Left kidney (tissue), 1 donor: ENCODE measurements at regions not wholly inside any gene's neighbourhood (a gene's known extent, or its start where the extent isn't known, plus 50 kb on each side); places are given as distances from the start of the nearest gene placed in this dataset.
"Not testable (repeated sequence)": the region's sequence is repeated elsewhere in the genome, so short reads cannot be mapped to it uniquely, and the experiment has no call there.

Source experiments
- DNase-seq: peaks from one replicate; pipeline ENCODE4 v3.0.0-alpha.2; 2013

DNA sequence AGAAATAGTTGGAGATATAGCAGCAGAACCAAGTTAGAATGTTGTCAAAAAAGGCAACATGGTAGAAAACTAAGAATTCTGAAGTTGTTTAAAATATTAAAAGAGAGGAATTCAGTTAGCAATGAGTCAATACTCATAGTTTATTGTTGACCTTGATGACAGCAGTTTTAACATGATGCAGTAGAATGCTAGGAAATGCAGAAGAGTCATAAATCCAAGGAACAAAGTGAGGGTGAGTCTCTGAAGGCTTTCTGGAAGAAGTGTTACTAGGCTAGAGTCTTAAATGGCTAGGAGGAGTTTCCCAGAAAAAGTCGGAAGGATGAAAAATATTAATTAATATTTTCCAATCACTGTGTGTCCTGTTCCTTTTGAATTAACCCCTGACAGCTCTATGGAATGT lies 807.3 kb downstream of the TSN start:
- DNase-seq: no peak

DNA sequence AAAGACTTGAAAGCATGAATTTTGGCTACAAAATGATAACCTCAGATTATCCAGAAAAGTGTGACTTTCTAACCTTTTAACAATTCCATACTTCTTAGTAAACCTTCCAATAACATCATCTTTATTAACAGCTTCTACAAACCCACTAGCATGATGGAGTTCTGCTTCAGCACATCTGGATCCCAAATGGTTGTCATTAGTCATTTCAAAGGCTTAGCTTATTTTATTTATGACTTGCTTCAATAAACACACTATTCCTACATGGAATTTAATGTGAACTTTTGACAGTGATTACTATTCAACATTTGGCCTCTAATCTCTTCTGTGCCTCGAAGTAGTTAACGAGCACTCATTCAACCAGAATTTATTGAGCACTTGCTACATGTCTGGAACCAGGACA lies 808.3 kb downstream of the TSN start:
- no peak for DNase-seq

DNA sequence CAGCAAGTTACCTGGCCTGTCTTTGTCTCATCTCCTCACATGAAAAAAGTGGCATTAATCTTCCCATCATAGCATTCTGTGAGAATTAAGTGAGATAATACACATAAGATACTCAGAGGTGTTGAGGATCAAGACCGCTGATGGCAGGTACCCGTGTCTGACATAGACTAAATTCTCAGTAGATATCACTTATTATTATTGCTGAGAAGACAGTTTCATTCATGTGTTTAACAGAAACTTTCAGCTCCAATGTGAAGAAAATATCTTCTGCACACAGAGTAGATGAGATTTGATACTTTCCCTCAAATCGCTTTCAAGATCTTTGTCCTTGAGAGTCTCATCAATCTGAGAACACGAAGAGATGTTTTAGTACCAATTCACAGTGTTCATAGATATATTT lies 809.4 kb downstream of the TSN start:
- DNase-seq: no peak

DNA sequence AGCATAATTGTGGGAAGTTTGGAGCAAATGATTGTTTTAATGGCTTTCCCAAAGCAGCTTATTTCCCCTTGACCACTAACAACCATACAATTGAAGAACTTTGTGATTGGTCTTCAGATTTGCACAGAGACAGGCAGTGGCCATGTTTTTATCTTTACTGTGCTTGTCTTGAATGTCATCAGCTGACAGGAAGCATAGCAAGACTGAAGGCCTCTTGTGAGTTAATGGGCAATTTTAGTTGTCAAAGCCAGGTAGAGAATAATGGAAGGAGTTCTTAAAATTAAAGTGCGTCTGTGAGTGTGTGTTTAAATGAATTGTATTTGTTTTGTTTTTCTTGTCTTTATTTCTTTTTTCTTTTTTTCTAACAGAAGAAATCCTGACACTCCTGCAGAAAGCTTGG lies 809.9 kb downstream of the TSN start:
- no peak for DNase-seq

DNA sequence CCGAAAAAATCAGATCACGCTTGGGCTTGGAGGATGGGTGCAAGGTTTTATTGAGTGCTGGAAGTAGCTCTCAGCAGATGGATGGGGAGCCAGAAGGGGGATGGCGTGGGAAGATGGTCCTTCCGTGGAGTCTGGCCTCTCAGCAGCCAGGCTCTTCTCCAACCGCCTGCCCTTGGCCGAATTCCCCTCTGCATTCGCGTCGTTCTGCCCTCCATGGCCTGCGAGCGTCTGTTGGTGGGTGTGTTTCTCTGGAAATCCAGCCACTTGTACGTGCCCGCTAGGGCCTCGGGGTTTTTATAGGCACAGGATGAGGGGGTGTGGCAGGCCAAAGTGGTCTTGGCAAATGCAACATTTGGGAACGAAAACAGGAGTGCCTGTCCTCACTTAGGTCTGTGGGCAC lies 815.2 kb downstream of the TSN start:
- DNase-seq: no peak

DNA sequence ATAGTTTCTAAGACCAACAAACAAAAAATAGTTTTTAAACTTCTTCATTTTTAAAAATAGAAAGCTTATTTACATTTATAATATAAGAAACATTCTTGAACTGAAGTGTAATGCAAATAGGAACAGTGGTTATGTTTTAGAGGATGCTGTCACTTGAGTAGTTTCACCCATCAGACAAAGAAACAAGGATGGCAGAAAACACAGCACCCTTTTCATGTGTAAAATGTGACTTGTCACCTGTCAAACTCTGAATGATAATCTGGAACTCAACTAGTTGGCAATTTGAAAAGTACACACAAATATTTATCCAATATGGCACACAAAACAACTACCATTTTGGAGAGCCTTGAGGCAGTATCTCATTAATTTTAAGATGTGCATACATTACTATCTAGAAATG lies 816.0 kb downstream of the TSN start:
- not testable (repeated sequence) for DNase-seq

DNA sequence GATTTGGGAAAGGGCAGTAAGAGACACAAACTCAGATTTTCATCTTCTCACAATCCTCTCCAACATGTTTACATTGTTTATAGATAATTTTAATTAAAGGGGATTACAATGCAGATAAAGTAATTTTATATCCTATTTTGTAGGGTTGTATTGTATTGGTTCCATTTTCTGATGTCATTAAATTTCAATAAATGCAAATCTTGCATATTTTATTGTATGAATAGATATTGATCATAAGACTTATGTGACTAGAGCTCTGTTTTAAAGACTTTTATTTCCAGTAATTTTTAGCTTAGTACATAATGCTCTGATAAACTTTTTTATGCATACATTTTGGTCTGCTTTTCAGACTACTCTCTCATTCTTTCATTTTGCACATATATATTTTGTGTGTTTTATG lies 819.6 kb downstream of the TSN start:
- DNase-seq: no peak

DNA sequence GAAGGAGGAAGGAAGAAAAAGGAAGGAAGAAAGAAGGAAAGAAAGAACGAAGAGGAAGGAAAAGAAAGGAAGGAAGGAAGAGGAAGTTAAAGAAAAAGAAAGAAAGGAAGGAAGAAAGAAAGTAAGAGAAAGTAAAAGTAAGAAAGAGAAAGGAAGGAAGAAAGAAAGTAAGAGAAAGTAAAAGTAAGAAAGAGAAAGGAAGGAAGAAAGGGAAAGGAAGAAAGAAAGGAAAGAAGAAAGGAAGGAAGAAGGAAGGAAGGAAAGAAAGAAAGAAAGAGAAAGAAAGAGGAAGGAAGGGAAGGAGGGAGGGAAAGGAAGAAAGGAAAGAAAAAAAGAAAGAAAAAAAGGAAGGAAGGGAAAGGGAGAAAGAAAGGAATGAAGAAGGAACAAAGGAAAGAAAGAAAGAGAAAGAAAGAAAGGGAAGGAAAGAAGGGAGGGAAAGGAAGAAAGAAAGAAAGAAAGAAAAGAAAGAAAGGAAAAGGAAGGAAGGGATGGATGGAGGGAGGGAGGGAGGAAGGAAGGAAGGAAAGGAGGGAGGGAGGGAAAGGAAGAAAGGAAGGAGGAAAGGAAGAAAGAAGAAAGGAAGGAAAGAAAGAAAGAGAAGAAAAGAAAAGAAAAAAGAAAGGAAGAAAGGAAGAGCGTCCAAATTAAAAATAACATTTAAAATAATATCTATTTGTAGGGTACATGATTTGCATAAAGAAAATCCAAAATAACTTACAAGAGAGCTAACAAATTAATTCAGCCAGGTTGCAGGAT lies 827.9 kb downstream of the TSN start:
- no peak for DNase-seq

DNA sequence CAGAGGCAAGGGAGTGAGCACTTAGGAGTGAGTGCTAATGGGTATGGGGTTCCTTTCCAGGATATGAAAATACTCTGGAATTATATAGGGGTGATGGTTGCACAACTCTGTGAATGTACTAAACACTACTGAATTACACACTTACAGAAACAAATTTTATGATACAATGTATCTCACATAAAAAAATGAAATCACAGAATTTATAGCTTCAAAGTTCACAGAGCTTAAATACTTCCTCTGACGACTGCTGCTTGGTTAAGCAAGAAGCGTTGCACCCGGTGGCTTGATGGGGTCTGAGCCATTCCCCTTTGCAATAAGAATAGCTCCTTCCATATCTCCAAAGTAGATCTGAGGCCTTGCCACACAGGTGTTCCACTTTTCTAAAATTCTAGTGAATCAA lies 835.1 kb downstream of the TSN start:
- no peak for DNase-seq

DNA sequence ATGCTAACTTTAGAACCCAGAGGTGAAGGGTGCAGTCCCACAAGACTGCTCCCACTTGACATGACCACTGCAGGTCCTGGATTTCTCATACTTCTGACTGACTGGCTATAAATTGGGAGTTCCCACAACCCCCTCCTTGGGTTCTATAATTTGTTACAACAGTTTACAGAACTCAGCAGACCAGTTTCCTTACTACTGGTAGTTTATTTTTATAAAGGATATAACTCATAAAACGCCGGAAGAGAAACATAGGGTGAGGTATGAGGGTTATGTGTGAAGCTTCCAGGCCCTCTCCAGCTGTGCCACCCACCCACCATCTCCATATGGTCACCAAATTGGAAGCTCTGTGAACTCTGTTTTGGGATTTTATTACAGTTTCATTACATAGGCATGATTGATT lies 839.6 kb downstream of the TSN start:
- DNase-seq: no peak

DNA sequence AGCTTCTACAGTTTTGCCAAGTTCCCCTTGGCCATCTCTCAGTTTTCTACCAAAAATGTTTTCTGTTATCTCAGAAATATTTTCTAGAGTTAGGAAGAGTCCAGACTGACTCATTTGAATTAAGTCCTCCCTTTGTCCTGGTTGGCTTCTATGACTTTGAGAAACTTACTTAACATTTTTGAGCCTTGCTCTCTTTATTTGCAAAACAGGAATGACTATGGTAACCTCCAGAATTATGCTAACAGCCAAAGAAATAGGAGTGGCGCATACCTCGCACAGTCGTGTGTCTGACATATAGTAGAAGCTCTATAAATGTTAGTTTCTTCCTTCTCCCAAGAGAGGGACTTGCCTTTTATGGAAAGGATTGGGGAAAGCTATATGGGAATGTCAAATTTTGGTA lies 841.1 kb downstream of the TSN start:
- no peak for DNase-seq

DNA sequence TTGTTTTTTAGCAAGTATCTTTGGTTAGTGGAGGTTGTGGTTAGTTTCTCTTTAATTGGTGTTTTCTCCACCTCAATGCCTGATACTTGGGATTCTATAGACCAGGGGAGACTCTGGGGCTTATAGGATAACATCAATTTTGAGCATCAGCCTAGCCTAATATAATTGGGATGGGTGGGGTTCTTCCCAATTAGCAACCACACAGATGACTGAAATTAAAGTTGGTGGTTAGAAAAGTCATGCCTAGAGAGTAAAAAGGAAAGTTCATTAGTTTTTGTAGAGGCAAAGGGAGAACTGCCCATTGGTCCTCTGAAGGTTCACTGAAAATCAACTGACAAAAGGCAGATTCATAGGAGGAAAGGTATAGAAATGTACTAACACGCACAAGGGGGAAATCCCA lies 843.3 kb downstream of the TSN start:
- no peak for DNase-seq

DNA sequence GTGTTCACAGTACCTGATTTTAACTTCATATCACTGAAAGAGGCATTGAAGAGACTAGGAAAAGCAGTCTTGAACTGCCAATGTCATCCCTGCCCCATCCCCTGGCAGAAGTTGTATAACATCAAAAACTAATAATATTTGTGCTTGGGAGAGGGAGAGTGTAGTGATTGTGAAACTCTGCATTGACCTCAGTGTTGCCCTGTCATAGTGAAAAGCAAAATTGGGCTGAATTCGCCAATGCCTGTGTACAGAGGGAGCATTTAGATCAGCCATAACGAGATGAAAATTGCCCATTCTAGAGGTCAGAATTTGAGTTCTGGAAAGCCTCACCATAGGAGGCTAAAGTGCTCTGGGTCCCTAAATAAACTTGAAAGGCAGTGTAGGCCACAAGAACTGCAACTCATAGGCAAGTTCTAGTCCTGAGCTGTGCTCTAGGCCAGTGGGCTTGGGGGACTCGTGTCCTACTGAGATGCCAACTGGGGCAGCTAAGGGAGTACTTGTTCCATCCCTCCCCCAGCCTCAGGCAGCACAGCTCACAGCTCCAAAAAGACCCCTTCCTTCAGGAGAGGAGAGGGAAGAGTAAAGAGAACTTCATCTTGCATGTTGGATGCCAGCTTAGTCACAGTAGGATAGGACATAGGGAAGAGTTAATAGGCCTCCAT lies 855.6 kb downstream of the TSN start:
- no peak for DNase-seq

DNA sequence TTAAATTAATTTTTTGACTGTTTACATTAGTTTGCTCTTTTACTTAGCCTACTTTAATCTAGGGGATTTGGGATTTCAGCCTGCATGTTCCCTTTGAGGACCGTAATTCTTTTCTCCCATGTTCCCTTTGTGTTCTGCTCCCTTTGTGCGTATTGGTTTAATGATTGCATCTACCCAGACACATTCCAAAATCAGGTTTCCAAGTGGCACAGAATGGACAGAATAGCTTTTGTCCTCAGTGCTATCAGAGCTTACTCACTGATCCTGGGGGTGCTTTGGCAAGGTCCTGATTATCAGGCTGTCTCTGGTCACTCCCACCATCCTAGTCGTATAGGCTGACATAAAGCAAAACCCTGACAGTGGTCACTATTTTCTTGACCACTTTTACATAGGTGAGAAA lies 867.5 kb downstream of the TSN start:
- DNase-seq: no peak

DNA sequence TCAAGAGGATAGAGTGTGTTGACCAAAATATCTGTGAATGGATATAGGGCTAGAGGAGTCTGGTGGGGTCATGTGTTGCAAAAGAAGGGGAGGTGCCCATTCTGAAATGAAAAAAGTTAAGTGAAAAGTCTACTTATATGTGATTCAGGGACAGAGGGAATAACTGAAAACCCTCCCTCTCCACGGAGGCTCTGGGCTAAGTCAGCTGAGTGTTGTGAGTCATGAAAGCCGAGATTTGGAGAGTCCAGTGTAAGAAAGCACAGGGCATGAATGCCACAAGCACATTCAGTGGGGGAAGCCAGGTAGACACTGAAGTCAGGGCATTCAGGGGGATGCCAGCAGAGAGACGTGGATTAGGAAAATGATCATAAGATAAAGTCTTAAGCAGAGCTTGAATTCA lies 871.9 kb downstream of the TSN start:
- no peak for DNase-seq

DNA sequence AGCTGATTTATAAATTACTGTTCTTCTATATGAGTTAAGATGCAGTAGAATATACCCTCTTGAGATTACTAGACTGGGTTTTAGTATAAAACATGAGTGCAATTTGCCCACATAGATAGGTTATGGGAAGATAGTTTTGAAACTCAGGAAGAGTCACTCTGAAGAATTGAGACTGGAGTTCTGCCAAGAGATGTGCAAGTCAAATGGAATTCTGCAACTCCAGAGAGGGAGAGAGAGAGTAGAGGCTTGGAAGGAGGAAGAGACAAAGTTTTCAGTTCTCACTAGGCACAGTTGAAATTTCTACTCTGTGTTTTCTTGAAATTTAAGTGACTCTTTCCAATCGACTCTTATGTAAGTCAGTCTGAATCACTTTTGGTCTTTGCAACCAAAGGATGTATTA lies 878.8 kb downstream of the TSN start:
- peak; percentile 10 for DNase-seq

DNA sequence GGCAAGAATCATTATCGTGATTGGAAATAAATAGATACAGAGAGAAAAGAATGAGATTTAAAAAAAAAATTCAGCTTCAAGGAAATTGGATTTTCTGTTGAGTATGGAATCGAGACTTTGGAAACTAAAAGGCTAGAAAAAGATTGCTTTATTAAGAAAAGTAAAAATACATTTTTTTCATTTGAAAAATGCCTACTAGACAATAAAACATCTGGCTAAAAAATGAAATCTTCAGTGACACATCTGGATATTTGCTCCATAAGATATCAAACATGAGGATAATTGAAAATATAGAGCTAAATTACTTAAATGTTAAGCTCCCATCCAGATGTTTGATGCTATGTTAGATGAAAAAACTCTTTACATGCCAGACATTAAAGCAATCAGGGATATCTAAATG lies 879.5 kb downstream of the TSN start:
- DNase-seq: no peak

DNA sequence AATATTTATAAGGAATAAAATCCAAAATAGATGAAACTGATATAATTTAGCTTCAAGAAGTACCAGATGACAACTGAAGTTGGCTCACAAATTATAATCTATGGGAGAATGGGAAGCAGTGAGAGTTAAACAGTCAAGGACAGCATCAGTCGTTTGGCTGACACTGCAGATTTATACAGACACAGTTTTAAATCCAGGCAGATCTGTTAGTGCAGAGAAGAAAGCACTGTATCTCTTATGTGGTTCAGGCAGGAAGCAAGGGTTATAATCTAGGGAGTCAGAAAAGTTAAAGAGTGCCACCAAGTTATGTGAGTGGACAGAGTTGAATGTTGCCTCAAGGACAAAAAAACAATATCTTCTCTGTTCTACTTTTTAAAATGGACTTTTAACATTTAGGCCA lies 880.2 kb downstream of the TSN start:
- DNase-seq: no peak

DNA sequence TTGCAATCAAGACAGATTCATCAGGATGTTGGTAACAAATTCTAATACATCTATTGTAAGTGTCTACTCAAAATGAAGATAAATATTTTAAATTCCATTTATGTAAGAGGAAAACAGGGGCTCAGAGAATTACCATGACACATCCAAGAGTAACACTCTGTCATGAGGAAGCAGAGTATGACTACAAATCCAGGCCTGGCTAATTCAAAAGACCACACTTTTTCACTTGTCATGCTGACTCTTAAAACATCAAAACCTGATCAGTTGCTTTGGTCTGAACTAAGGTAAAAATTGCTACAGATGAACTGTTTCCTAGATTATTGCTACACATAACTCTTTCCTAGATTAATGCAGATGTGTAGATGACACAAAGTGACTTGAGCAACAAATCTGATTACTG lies 880.6 kb downstream of the TSN start:
- DNase-seq: no peak

DNA sequence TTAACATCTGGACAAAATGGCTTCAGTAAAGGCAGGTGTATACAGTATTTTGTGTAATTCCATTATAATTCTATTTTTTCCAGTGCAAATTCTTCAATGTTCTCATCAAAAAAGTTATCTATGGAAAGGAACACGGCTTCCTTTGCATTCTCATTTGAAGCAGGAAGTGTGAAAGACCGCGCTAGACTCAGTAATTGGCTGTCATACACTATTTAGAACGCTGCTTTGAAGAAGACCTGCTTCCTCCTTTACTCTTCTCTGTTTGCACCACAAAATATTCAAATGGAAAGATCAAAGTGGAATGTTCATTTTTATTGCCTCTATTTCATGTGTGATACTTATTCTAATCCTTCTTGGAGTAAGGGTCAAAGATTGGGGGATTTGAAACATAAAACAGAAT lies 883.7 kb downstream of the TSN start:
- no peak for DNase-seq

DNA sequence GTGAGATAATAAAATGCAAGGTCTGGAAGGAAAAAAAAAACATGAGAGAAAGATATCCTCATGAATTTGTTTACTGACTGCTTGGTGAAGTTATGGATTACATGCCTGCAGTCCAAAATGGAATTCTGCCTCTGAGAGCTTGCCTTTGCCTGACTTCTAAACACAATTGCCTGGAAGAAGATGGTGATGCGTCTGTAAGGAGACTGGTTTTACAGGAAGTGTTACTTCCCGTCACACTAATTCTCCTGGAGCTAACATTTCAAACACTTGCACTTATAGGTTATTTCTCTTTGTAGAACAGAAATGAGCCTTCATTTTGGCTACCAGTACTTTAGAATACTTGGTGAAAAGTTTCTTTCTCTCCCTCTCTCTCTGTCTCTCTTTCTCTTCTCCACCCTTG lies 884.3 kb downstream of the TSN start:
- DNase-seq: no peak

DNA sequence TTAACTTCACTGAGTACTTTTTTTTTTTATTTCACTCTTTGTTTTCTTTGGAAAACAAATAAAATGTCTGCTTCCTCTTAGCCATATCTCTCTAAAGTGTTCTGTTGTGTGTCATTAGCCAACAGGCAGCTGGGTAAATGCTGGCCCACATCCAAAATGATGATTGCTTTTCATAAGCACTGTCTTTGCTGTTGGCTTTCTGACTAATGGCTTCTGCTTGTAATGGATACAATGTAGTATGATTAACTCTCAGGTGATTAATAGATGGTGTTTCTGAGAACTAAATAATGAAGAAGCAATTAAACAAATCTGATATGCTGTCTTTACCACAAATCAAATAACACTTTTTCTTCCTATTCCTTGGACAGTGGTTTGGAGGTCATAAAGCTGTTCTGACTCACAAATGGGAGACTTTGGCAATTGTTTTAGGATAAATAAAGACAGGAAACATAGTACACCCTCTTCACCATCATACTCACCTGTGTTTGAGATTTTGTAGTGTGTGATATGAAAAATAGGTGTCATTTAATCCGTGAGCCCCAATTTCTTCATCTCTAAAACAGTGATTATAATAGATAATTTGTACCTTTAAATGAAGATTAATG lies 888.4 kb downstream of the TSN start:
- DNase-seq: no peak

DNA sequence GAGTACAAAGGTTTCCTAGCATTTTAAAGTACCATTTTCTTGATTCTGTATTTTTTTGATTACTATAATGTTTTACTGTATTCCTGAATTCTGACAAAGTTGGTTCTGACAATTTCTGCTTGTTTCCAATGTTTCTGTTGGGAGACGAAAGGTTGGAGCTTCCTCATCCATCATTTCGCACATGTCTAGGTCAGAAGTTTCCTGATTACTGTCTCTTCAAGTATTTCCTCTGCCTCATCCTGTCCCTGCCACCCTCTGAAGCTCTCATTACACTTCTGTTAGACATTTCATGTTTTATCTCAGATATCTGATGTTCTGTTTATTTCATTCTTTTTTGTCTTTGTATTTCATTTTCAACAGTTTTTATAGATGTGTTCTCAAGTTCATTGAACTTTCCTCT lies 895.8 kb downstream of the TSN start:
- no peak for DNase-seq

DNA sequence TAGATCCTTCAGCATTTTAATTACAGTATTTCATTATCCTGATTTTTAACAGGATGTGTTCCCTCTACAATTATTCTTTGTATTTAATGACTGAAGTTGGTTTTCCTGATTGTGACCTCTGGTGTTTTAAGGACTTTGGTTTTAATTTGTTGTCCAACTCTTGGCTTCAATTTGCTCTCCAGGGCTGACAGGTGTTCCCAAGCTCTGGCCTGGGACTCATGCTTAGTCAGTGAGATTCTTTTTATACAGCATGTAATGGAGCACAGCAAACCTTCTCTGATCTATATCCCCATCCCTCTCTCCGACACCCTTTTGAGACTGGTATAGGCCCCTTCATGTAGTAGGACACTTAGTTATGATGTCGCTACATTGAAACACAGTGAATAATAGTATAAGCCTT lies 896.3 kb downstream of the TSN start:
- no peak for DNase-seq
